Tibial artery (tissue), 4 donors: ENCODE measurements at regions not wholly inside any gene's neighbourhood (a gene's known extent, or its start where the extent isn't known, plus 50 kb on each side); places are given as distances from the start of the nearest gene placed in this dataset.
A peak's percentile ranks its signal among the peaks of the same experiment; 100 is the strongest.

Experiments
- DNase-seq, 2 donors: peaks; one replicate each; pipeline ENCODE4 v3.0.0-alpha.2; 2019
- H3K27ac ChIP-seq, 2 donors: fragments of 200-600 bp; sonication (generic) in 1 of 2; 1 replicate in 1 of 2; 2 replicates in 1 of 2; pipeline ENCODE4 v1.5.1; 2018 to 2019; ENCODE audit warnings: mild to moderate bottlenecking in 1 of 2
- H3K27me3 ChIP-seq, 2 donors: fragments of 200-600 bp; sonication (generic) in 1 of 2; one replicate each; pipeline versions ENCODE4 v1.5.1 to v1.6.0; 2016 to 2019
- H3K36me3 ChIP-seq, 3 donors: fragments of 200-600 bp; sonication (generic) in 2 of 3; one replicate each; pipeline ENCODE4 v1.5.1; 2016 to 2019; ENCODE audit warnings: mild to moderate bottlenecking in 2 of 3
- H3K4me1 ChIP-seq, 4 donors: fragments of 200-600 bp; sonication (generic) in 2 of 4; 1 replicate in 3 of 4; 2 replicates in 1 of 4; pipeline ENCODE4 v1.5.1; 2016 to 2019
- H3K4me3 ChIP-seq, 2 donors: fragments of 200-600 bp; sonication (generic) in 1 of 2; 1 replicate in 1 of 2; 2 replicates in 1 of 2; pipeline ENCODE4 v1.5.1; 2018 to 2019; ENCODE audit warnings: mild to moderate bottlenecking in 2 of 2
- H3K9me3 ChIP-seq, 3 donors: fragments of 200-600 bp; sonication (generic) in 1 of 3; one replicate each; pipeline ENCODE4 v1.5.1; 2016 to 2019
- intact Hi-C: fragments of 100-400 bp; cut with DNase I; formaldehyde crosslinking; loops from one replicate; pipeline ENCODE4 v1.15.0; 2023; ENCODE audit warnings: low total_unique reads
- TF ChIP-seq, protein P1 (sequence below), 2 experiments: fragments of 200-600 bp in 1 of 2; fragments of 450-650 bp in 1 of 2; IDR thresholded peaks; one replicate each; pipeline ENCODE4 v1.5.1; 2017 to 2019; ENCODE audit warnings: antibody characterized with exemption in 2 of 2, mild to moderate bottlenecking in 1 of 2, moderate library complexity in 1 of 2

DNA sequence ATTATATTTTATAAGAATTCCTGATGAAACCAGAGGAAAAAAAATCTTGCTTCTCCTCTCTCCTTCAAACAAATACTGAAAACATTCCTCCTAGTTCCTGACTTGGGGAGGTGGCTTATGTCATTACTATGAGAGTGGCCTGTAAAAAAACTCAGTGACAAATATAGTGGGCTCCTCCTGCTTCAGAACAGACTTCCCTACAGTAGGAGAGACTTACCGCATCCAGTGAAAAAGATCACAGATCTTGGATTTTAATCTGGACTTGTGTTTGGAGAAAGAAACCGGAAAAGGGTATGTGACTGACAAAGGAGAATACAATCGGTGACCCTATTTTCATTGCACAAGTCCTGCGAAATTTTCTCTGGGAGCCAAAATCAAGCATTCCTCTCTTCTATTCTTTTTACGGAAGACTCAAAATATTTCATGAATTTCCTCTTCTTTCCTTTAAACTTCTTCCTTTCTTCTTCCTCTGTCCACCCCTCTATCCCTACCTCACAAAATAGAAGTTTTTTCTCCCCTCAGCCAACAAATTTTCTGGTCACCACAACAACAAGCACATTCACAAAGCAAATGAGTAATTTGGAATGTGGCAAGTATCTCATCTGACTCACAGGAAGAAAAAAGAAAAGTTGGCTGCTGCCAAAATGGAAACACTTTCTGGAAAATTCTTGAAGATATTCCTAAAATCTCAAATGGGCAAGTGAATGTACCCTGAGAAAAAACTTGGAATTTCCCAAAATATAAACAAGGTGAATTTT, 185.1 kb upstream of the CDKN3 start:
- TF ChIP-seq, protein P1, sequence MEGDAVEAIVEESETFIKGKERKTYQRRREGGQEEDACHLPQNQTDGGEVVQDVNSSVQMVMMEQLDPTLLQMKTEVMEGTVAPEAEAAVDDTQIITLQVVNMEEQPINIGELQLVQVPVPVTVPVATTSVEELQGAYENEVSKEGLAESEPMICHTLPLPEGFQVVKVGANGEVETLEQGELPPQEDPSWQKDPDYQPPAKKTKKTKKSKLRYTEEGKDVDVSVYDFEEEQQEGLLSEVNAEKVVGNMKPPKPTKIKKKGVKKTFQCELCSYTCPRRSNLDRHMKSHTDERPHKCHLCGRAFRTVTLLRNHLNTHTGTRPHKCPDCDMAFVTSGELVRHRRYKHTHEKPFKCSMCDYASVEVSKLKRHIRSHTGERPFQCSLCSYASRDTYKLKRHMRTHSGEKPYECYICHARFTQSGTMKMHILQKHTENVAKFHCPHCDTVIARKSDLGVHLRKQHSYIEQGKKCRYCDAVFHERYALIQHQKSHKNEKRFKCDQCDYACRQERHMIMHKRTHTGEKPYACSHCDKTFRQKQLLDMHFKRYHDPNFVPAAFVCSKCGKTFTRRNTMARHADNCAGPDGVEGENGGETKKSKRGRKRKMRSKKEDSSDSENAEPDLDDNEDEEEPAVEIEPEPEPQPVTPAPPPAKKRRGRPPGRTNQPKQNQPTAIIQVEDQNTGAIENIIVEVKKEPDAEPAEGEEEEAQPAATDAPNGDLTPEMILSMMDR (IDR thresholded peaks at IDR 0.05), result no peak
- Histone ChIP-seq H3K9me3 (no peaks in the 10 kb centered on the region), H3K36me3 (no peaks in the 10 kb centered on the region), H3K4me3 (no peak overlapping the region), H3K27ac (peak overlapping the region; percentile 45 to 47), H3K4me1 (peaks cover 0 to 13% (median 0%) of the 10 kb centered on the region in 4 donors), H3K27me3 (no peaks in the 10 kb centered on the region)
- no peak for DNase-seq
- intact Hi-C loops, result no loop called here

GRCh38 chr14:54213536-54213935, 183.3 kb upstream of the CDKN3 start:
- TF ChIP-seq, protein P1 (IDR thresholded peaks at IDR 0.05), result no peak
- Histone ChIP-seq H3K27ac (no peak overlapping the region), H3K4me3 (no peak overlapping the region), H3K4me1 (peaks cover 0 to 13% (median 0%) of the 10 kb centered on the region in 4 donors), H3K9me3 (no peaks in the 10 kb centered on the region), H3K27me3 (peaks cover 0 to 6% of the 10 kb centered on the region in 2 donors), H3K36me3 (no peaks in the 10 kb centered on the region)
- DNase-seq, result no peak
- intact Hi-C loops, result no loop called here

DNA sequence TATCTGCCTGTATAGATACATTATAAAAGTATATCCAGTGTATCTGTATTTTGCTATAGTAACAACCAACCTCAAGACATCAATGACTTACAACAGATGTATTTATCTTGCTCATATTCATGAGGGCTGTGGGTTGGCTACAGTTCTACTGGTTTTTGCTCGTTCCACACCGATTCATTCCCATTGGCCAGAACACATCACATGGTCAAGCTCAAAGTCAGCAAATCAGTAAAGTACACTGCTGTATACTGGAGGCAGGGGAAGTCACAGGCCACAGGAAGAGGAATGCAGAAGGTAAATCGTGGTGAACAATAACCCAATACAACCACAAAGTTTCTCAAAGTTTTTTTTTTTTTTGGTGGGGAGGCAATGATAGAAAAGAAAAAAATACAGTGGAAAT, 180.0 kb upstream of the CDKN3 start:
- intact Hi-C loops, result no loop called here
- no peak overlapping the region for H3K27ac ChIP-seq

DNA sequence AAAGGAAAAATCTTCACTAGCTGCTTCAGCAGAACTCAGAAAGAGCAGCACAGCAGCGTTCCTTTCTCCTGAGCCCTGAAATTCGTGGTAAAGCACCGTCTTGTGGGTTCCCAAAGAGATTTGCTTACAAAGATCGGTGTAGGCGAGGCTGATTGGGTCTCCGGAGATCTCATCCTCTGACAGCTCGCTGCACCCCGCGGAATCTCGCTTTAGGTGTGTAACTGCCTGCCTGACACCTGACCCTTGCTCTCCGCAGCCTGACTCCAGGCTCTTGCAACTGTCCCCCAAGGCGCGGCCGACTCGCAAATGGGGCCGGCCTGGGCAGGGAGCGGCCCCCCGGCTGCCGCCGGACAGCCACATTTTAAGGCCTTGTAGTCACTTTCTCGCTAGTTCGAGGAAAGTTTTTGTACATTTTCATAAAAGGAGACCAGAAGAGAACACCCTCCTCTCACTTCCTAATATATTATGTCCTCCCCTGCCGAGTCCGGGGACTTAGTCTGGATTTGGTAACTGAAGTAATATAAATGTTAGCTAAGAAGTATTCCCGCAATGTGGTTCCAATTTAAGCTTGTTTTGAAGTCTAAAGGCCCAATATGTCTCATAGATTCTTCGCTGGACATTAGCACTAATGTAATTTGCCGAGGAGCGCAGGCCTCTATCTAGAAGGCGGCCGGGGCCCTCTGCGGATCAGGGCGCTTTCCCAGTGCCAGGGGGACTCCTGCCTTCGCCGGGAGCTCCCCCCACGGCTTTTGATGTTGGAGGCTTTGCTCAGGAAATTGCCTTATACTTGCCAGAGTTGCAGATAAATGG, 177.3 kb upstream of the CDKN3 start:
- TF ChIP-seq, protein P1 (IDR thresholded peaks at IDR 0.05), result no peak
- H3K9me3 ChIP-seq, result no peaks in the 10 kb centered on the region
- peaks cover 0 to 21% of the 10 kb centered on the region in 2 donors for H3K27me3 ChIP-seq
- peaks cover 0 to 13% (median 6%) of the 10 kb centered on the region in 4 donors for H3K4me1 ChIP-seq
- intact Hi-C loops, result no loop called here
- H3K36me3 ChIP-seq, result no peaks in the 10 kb centered on the region
- peak overlapping the region in 1 of 2 donors; percentile 16 for H3K4me3 ChIP-seq
- H3K27ac ChIP-seq, result no peak overlapping the region
- no peak for DNase-seq

More for the DNA sequence above, 180.0 kb upstream of the CDKN3 start:
- no peak for DNase-seq
- Histone ChIP-seq H3K9me3 (no peaks in the 10 kb centered on the region), H3K36me3 (no peaks in the 10 kb centered on the region), H3K27me3 (peaks cover 0 to 21% of the 10 kb centered on the region in 2 donors), H3K4me3 (no peak overlapping the region), H3K4me1 (peaks cover 0 to 14% (median 6%) of the 10 kb centered on the region in 4 donors)
- TF ChIP-seq, protein P1 (IDR thresholded peaks at IDR 0.05), result no peak

GRCh38 chr14:54220071-54220703, 176.6 kb upstream of the CDKN3 start:
- Histone ChIP-seq H3K27ac (no peak overlapping the region), H3K36me3 (no peaks in the 10 kb centered on the region), H3K4me3 (peak overlapping the region; percentile 16 to 19), H3K9me3 (no peaks in the 10 kb centered on the region), H3K27me3 (peaks cover 0 to 21% of the 10 kb centered on the region in 2 donors), H3K4me1 (peaks cover 0 to 13% (median 6%) of the 10 kb centered on the region in 4 donors)
- TF ChIP-seq, protein P1 (IDR thresholded peaks at IDR 0.05), result no peak
- intact Hi-C loops, result no loop called here
- DNase-seq, result no peak
